SU-DHL-6 (cell line): ENCODE measurements at regions not wholly inside any gene's neighbourhood (a gene's known extent, or its start where the extent isn't known, plus 50 kb on each side); places are given as distances from the start of the nearest gene placed in this dataset.

Experiments
- CTCF ChIP-seq: fragments of 200-600 bp; sonication (generic); IDR thresholded peaks from one replicate; pipeline ENCODE4 v1.5.1; 2017; ENCODE audit warnings: antibody characterized with exemption, mild to moderate bottlenecking, low read length, moderate library complexity; ENCODE audit not compliant: insufficient read depth, poor library complexity, severe bottlenecking
- EZH2phosphoT487 ChIP-seq: fragments of 200-600 bp; sonication (generic), shearing (Covaris generic); conservative IDR thresholded peaks from 2 replicates; pipeline ENCODE4 v1.6.1; 2018; ENCODE audit warnings: mild to moderate bottlenecking, antibody characterized with exemption, low read length, moderate library complexity, mixed read lengths

GRCh38 chr16:73743665-73744496, 552.7 kb upstream of the PSMD7 start:
- no peak for TF ChIP-seq CTCF
- TF ChIP-seq EZH2phosphoT487 = no peak
